Esophagus squamous epithelium (tissue), 5 donors: ENCODE measurements at regions not wholly inside any gene's neighbourhood (a gene's known extent, or its start where the extent isn't known, plus 50 kb on each side); places are given as distances from the start of the nearest gene placed in this dataset.

Experiments used
- DNase-seq: peaks from one replicate; lab custom pipeline; 2025; lab: John Stamatoyannopoulos, UW
- H3K27ac ChIP-seq, 4 donors: fragments of 200-600 bp; sonication (generic); one replicate each; pipeline ENCODE4 v1.5.1; 2016 to 2019; ENCODE audit warnings: mild to moderate bottlenecking in 1 of 4
- H3K27me3 ChIP-seq, 4 donors: fragments of 200-600 bp; sonication (generic); 1 replicate in 3 of 4; 2 replicates in 1 of 4; pipeline versions ENCODE4 v1.5.1 to v1.6.0; 2017 to 2021; ENCODE audit warnings: antibody characterized with exemption in 1 of 4
- H3K36me3 ChIP-seq, 3 donors: fragments of 200-600 bp; sonication (generic); one replicate each; pipeline ENCODE4 v1.5.1; 2016 to 2019
- H3K4me1 ChIP-seq, 3 donors: fragments of 200-600 bp; sonication (generic); one replicate each; pipeline ENCODE4 v1.5.1; 2017 to 2019
- H3K4me3 ChIP-seq, 4 donors: fragments of 200-600 bp; sonication (generic); 1 replicate in 3 of 4; 2 replicates in 1 of 4; pipeline ENCODE4 v1.5.1; 2016 to 2019; ENCODE audit warnings: mild to moderate bottlenecking in 2 of 4, moderate library complexity in 1 of 4
- H3K9me3 ChIP-seq, 3 donors: fragments of 200-600 bp; sonication (generic); one replicate each; pipeline ENCODE4 v1.5.1; 2016 to 2019
- POLR2A ChIP-seq, 4 donors: fragments of 450-650 bp; IDR thresholded peaks; one replicate each; pipeline ENCODE4 v1.6.1; 2017; ENCODE audit warnings: antibody characterized with exemption in 4 of 4, mild to moderate bottlenecking in 4 of 4, moderate library complexity in 3 of 4
- WGBS, 2 donors: methylation state at CpG; one replicate each; pipeline ENCODE4 v1.1.5; 2018; 5-methylcytosine and 5-hydroxymethylcytosine counted together
- intact Hi-C: fragments of 100-400 bp; cut with DNase I; formaldehyde crosslinking; loops from one replicate; pipeline ENCODE4 v1.15.0; 2022
- TF ChIP-seq, protein P1 (sequence below), 6 experiments: fragments of 450-650 bp in 4 of 6; fragments of 200-600 bp in 2 of 6; sonication (generic) in 2 of 6; IDR thresholded peaks; one replicate each; pipeline ENCODE4 v1.5.1; 2016 to 2019; ENCODE audit warnings: antibody characterized with exemption in 6 of 6, mild to moderate bottlenecking in 4 of 6, moderate library complexity in 4 of 6
- donor health status: DM: yes; HTN: yes; CAD: no.

DNA sequence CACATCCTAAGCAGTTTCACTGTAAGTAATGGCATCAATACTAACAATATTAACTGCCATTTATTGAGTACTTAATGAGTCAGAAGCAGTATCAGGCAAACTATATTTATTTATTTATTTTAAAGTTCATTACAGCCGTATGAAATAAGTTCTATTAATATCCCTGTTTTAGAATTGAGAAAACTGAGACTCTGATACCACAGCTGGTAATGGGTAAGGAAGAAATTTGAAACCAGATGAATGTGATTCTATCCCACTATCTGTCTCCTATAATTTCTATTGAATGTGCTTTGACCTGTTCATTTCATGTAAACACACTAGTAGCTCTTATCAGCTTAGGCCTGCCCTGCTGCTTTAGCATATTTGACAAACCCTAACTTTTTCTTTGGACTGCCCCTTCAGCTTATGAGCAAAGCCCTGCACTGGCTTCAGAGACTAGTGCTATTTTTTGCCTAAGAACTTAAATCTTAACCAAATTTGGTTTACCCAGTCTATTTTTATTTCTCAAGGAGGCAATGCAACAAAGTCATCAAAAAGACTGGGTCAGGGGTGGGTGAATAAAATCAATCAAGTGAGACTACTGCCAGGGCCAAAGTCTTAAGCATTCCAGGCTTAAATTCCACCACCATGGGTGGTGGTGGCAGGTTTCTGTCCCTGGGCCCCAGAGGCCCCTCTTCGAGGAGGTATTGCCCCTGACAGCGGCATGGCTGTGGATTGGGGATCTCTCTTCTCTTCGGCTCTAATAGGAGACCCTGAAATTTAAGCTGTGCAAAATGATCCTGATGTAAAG, 143.4 kb downstream of the DLEU7 start:
- DNase-seq = no peak
- Histone ChIP-seq H3K9me3 (no peaks in the 10 kb centered on the region), H3K27me3 (no peaks in the 10 kb centered on the region), H3K27ac (no peak overlapping the region), H3K36me3 (no peaks in the 10 kb centered on the region), H3K4me1 (peaks cover 0 to 5% (median 0%) of the 10 kb centered on the region in 3 donors), H3K4me3 (no peak overlapping the region)
- TF ChIP-seq POLR2A (IDR thresholded peaks at IDR 0.05) = no peak
- TF ChIP-seq, protein P1, sequence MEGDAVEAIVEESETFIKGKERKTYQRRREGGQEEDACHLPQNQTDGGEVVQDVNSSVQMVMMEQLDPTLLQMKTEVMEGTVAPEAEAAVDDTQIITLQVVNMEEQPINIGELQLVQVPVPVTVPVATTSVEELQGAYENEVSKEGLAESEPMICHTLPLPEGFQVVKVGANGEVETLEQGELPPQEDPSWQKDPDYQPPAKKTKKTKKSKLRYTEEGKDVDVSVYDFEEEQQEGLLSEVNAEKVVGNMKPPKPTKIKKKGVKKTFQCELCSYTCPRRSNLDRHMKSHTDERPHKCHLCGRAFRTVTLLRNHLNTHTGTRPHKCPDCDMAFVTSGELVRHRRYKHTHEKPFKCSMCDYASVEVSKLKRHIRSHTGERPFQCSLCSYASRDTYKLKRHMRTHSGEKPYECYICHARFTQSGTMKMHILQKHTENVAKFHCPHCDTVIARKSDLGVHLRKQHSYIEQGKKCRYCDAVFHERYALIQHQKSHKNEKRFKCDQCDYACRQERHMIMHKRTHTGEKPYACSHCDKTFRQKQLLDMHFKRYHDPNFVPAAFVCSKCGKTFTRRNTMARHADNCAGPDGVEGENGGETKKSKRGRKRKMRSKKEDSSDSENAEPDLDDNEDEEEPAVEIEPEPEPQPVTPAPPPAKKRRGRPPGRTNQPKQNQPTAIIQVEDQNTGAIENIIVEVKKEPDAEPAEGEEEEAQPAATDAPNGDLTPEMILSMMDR (IDR thresholded peaks at IDR 0.05) = no peak
- intact Hi-C loops = no loop called here
- WGBS, 2 donors = 82 to 83% methylated on average over 4 of the region's 4 CpGs

DNA sequence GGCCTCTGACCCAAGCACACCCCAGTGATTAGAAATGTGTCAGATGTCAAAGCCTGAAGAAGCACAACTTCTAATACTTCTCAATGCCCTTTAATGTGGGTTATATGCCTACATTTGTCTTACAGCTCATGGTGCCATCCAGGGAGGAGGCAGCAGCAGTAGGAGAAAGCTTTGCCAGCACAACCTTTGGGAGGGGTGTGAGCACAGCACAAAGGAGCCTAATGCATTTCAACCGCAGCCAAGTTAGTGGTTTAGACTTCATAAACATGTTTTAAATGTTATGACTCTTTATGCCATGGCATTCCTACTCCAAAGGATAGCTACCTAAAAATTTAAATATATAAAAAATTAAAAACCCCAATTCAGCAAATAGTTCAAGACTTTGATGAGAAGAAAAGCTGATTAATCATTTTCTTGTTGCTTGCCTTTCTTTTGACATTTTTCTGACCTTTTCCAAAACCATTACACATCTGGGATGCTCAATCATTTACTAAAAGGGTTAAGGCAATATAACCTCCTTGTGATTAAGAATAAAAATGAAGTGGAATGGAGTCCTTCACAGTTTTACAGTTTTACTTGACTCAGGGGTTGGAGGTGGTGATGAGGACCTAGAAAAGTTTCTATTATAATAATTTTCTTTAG, 142.7 kb downstream of the DLEU7 start:
- Histone ChIP-seq H3K9me3 (no peaks in the 10 kb centered on the region), H3K36me3 (no peaks in the 10 kb centered on the region), H3K4me1 (peaks cover 0 to 5% (median 0%) of the 10 kb centered on the region in 3 donors), H3K27ac (no peak overlapping the region), H3K27me3 (no peaks in the 10 kb centered on the region), H3K4me3 (no peak overlapping the region)
- TF ChIP-seq POLR2A (IDR thresholded peaks at IDR 0.05) = no peak
- TF ChIP-seq, protein P1 (IDR thresholded peaks at IDR 0.05) = no peak
- DNase-seq = no peak
- 75 to 88% methylated on average over 1 of the region's 1 CpG for WGBS, 2 donors
- intact Hi-C loops = no loop called here

DNA sequence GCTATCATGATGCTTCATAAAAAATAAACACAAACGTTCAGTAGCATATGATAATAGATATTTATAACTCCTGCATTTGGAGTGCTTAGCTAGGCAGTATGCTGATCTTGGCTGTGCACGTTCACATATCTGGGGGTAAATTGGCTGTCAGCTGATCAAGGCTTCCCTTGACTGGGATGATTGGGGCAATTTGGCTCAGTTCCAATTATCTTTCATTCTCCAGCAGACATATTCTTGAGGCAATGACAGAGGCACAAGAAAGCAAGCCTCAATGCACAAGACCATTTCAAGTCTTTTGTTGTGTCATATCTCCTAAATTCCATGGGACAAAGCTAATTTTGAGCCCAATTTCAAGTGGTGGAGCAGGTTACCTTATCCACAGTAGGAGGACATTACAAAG, 142.0 kb downstream of the DLEU7 start:
- H3K9me3 ChIP-seq = no peaks in the 10 kb centered on the region
- intact Hi-C loops = no loop called here
- TF ChIP-seq, protein P1 (IDR thresholded peaks at IDR 0.05) = no peak
- TF ChIP-seq POLR2A (IDR thresholded peaks at IDR 0.05) = no peak
- H3K27me3 ChIP-seq = no peaks in the 10 kb centered on the region
- H3K36me3 ChIP-seq = no peaks in the 10 kb centered on the region
- H3K27ac ChIP-seq = no peak overlapping the region
- peaks cover 0 to 5% (median 0%) of the 10 kb centered on the region in 3 donors for H3K4me1 ChIP-seq
- DNase-seq = no peak
- 64 to 74% methylated on average over 2 of the region's 2 CpGs for WGBS, 2 donors
- no peak overlapping the region for H3K4me3 ChIP-seq

DNA sequence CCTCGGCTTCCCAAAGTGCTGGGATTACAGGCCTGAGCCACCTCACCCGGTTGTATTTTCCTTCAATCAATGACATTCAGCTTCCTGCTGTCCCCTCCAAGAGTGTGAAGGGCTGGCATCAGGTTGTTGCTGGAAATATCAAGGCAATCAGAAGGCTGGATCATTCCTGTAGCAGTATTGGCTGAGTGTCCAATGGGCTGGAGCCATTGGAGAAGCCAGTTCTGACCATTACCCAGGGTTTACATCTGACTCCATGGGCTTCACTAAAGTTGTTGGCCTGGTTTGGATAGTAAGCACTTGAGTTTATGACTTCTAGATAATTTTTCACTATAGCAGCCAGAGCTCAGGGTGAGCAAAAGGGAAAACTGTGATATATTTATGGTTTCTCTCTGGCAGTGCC, 137.0 kb downstream of the DLEU7 start:
- H3K27me3 ChIP-seq = no peaks in the 10 kb centered on the region
- H3K4me3 ChIP-seq = no peak overlapping the region
- TF ChIP-seq, protein P1 (IDR thresholded peaks at IDR 0.05) = no peak
- no peak for TF ChIP-seq POLR2A (IDR thresholded peaks at IDR 0.05)
- 83 to 84% methylated on average over 1 to 2 of the region's 2 CpGs for WGBS, 2 donors
- no peaks in the 10 kb centered on the region for H3K9me3 ChIP-seq
- peaks cover 0 to 4% (median 0%) of the 10 kb centered on the region in 3 donors for H3K4me1 ChIP-seq
- intact Hi-C loops = no loop called here
- H3K36me3 ChIP-seq = no peaks in the 10 kb centered on the region
- no peak overlapping the region for H3K27ac ChIP-seq
- DNase-seq = no peak

DNA sequence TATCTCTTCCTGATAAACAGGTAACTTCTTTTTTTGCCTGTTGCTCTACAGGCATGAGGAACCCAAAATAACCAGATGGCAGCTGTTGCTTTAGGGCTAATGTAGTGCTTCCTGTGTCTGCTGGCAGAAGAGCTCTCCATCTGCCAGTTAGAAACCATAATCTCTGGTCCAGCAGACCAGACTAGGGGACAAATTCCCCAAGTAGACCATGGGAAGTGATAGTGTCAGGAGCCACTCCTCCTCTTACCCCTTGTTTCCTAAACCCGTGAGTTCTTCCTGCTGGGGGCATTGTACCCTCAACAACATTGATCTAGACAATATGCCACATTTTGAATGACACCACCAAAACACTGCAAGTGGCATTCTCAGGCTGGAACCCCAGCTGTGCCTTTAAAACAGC, 135.9 kb downstream of the DLEU7 start:
- 83 to 90% methylated on average over 1 of the region's 1 CpG for WGBS, 2 donors
- no peak overlapping the region for H3K27ac ChIP-seq
- no peaks in the 10 kb centered on the region for H3K36me3 ChIP-seq
- intact Hi-C loops = no loop called here
- H3K9me3 ChIP-seq = no peaks in the 10 kb centered on the region
- H3K27me3 ChIP-seq = no peaks in the 10 kb centered on the region
- TF ChIP-seq, protein P1 (IDR thresholded peaks at IDR 0.05) = no peak
- TF ChIP-seq POLR2A (IDR thresholded peaks at IDR 0.05) = no peak
- H3K4me3 ChIP-seq = no peak overlapping the region
- DNase-seq = no peak
- H3K4me1 ChIP-seq = peaks cover 0 to 5% (median 0%) of the 10 kb centered on the region in 3 donors
